GM21390 (cell line): ENCODE measurements at regions not wholly inside any gene's neighbourhood (a gene's known extent, or its start where the extent isn't known, plus 50 kb on each side); places are given as distances from the start of the nearest gene placed in this dataset.
"Not testable (repeated sequence)": the region's sequence is repeated elsewhere in the genome, so short reads cannot be mapped to it uniquely, and the experiment has no call there.

Experiments
- ATAC-seq: cut with Tn5 transposase; IDR thresholded peaks from one replicate; pipeline ENCODE4 v1.9.1; 2021; ENCODE audit not compliant: unreplicated experiment

- no peak for ATAC-seq
These were observed 86.2 kb downstream of the PSAT1 start for GRCh38 chr9:78383130-78383529.

GRCh38 chr9:78386348-78386747, 89.4 kb downstream of the PSAT1 start:
- ATAC-seq = no peak

DNA sequence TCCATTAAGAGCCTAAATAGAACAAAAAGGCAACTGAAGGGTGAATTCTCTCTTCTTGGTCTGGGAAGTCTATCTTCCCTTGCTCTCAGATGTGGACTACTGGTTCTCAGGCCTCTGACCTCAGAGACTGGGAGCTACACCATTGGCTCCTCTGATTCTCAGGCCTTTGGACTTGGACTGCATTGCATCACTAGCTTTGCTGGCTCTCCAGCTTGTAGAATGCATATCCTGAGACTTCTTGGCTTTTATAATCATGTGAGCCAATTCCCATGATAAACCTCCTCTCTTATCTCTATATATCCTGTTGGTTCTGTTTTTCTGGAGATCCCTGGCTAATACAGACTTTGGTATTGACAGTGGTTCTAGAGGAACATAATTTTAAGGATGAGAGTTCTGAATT, 89.8 kb downstream of the PSAT1 start:
- ATAC-seq = no peak

GRCh38 chr9:78393340-78393739, 96.4 kb downstream of the PSAT1 start:
- no peak for ATAC-seq

GRCh38 chr9:78393932-78394331, 97.0 kb downstream of the PSAT1 start:
- ATAC-seq = no peak

GRCh38 chr9:78396087-78396486, 99.2 kb downstream of the PSAT1 start:
- no peak for ATAC-seq

DNA sequence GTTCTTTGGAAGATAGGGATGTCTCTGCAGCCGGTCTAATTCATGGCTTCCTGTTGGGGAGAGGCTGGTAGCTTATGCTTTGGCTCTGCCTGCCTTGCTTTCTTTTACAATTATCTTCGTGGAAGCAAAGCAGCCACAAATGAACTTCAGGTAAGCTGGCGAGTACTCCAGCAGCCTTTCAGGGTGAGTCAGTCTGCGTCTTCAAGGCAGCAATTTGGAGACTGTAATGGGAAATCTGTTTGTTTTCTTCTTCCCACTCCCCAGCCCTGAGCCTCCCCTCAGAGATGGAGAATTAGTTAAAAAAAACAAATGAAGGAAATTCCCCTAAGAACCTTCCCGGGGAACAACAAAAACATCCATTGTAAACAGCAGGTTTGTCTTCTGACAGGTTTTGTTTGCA, 100.1 kb downstream of the PSAT1 start:
- no peak for ATAC-seq

GRCh38 chr9:78397454-78397853, 100.5 kb downstream of the PSAT1 start:
- no peak for ATAC-seq

GRCh38 chr9:78399153-78399552, 102.2 kb downstream of the PSAT1 start:
- ATAC-seq = no peak

DNA sequence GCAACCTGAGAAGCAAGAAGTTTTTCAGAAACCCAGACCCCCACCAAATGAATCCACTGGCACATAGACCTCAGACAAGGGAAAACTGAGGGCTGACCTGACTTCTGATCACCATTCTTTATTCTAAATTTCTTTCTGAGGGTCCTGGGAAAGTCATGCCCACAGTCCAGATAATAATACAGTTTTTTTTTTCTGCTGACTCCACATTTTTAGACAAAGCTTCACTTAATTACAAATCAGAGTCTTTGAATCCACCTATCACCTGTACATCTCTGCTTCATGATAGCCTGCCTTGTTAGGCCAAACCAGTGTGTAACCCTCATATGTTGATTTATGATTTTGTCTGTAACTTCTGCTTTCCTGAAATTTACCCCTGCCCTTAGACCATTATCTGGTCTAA, 103.6 kb downstream of the PSAT1 start:
- no peak for ATAC-seq

DNA sequence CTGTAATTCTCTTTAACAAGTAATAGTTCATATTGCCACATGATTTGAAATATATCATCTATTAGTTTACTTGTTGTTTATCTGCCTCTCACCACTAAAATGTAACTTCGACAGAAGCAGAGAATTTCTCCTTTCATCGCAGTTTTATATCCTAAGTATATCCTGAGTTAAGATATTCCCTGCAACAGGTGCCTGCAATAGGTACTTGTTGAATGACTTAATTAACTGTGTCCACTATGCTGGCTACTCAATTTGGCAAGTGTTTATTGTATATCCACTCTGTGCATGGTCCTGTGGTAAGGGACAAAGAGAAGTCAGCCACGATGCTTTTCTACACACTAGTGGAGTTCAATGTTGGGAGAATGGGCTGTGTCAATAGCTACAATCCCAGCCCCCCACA, 108.5 kb downstream of the PSAT1 start:
- no peak for ATAC-seq

- no peak for ATAC-seq
These were observed 109.2 kb downstream of the PSAT1 start for GRCh38 chr9:78406146-78406545.

- no peak for ATAC-seq
These were observed 110.0 kb downstream of the PSAT1 start for GRCh38 chr9:78406933-78407332.

DNA sequence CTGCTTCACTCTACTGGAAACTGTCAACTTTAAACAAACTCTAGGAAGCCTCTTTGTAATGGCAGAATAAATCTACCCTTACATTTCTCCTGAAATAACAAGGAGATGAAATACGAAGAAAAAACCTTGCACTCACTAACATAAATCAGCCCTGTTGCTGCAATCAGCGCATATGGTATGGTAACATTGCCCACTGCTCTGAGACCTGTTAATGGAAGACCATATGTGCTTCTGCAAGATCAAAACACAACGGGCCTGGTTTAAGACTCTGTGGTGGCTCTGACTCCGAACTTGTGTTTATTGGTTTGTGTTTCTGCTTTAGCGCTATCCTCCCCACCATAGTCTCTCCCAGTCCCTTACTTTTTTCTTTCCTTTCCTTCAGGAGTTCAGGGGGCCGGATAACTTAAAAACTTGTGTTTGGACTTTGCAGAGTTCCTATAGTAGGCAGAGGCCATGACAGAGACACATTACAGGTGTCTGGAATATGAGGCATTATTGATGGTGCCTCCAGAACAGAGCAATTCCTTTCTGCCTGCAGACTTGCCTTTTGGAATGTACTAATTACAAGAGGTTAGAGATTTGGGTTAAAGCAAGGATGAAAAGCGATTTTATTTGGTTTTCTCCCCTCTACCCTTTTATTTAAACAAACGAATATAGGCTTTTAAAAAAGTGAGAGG, 110.8 kb downstream of the PSAT1 start:
- ATAC-seq = no peak

- no peak for ATAC-seq
These were observed 111.5 kb downstream of the PSAT1 start for GRCh38 chr9:78408388-78408787.

- not testable (repeated sequence) for ATAC-seq
These were observed 113.1 kb downstream of the PSAT1 start for GRCh38 chr9:78409928-78410510.

DNA sequence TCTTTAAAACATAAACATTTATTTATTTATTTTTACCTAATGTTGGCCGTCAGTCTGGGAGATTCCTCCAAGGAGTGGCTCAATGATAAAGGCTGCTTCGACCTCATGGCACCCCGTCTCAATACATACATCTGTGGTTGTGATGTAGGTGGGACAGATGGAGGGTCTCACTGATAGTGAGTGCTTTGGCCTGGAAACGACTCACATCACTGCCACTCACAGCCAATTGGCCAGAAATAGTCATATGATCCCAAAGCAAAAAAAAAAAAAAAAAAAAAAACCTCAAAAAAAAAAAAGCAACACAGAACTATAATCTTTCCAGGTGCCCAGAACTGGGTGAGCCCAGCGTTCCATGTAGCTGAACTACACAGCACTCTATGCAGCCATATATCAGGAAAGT, 125.4 kb downstream of the PSAT1 start:
- no peak for ATAC-seq

DNA sequence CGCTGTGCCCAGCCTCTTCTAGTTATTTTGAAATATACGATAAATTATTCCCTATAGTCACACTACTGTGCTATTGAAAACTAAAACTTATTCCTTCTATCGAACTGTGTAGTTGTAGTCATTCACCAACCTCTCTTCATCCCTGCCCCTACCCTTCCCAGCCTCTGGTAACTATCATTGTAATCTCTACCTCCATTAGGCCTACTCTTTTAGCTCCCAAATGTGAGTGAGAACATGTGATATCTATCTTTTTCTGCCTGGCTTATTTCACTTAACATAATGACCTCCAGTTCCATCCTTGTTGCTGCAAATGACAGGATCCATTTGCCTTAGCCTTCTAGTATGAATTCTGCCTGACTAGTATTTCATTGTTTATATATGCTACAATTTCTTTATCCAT, 127.4 kb downstream of the PSAT1 start:
- no peak for ATAC-seq

DNA sequence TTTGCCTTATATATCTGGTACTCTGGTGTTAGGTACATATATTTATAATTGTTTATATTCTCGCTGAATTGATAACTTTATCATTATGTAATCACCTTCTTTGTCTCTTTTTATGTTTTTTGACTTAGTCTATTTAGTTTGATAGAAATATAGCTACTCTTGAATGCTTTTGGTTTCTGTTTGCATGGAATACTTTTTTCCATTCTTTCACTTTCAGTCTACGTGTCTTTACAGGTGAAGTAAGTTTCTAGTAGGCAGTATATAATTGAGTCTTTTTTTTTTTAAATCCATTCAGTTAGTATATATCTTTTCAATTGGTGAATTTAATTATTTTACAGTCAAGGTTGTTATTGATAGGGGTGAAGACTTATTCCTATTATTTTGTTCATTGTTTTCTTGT, 131.7 kb downstream of the PSAT1 start:
- no peak for ATAC-seq

DNA sequence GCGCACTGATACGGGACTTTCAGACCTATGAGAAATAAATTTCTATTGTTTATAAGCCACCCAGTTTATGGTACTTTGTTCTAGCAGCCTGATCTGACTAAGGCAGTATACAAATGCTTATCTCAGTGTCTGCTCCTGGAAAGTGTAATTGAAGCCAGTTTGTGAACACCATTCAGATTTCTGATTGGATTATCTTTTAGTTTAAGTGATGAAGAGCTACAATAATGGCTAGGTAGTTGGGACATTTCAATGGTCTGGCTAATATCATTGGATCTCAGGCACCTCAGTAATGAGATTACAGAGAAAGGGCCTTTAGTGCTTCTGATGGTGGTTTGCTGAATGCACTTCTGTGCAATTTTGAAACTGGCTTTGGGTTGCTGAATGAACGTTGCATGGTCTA, 133.5 kb downstream of the PSAT1 start:
- ATAC-seq = no peak

GRCh38 chr9:78431039-78431438, 134.1 kb downstream of the PSAT1 start:
- not testable (repeated sequence) for ATAC-seq

DNA sequence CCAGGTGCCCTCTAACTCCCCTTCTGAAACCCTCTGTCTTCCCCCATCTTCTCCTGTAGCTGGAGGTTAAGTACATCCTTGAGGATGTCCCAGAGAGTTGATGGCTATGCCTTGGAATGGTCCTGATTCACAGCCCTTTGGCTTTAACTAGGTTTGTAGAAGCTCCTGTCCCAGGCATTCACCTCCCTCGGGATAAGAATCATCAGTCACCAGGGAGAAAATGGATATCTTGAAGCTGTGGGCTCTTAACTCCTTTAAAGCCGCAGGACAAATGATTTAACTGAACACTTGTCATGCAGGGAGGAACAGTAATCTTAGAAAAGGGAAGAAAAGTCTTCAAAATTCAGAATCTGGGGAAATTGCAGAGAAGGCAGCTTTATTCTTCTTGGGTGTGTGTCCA, 139.9 kb downstream of the PSAT1 start:
- no peak for ATAC-seq

- ATAC-seq = no peak
These were observed 140.4 kb downstream of the PSAT1 start for GRCh38 chr9:78437296-78437695.
